Bronchial epithelial cell (primary cell): ENCODE measurements at regions not wholly inside any gene's neighbourhood (a gene's known extent, or its start where the extent isn't known, plus 50 kb on each side); places are given as distances from the start of the nearest gene placed in this dataset.

ENCODE experiments used
- DNase-seq: peaks from one replicate; pipeline ENCODE4 v3.0.0-alpha.2; 2010; ENCODE audit warnings: low read depth
- FAIRE-seq: peaks from 2 replicates; lab custom pipeline; 2011; peaks lifted over from hg19 to GRCh38; lab: Jason Lieb, UNC
- H3K27me3 ChIP-seq: 2 replicates; pipeline ENCODE4 v1.5.1; 2011; ENCODE audit warnings: low read length; ENCODE audit not compliant: control insufficient read depth, insufficient read depth
- H3K36me3 ChIP-seq: 2 replicates; pipeline ENCODE4 v1.5.1; 2011; ENCODE audit warnings: low read length; ENCODE audit not compliant: control insufficient read depth, insufficient read depth
- H3K4me3 ChIP-seq: 2 replicates; pipeline ENCODE4 v1.5.1; 2011; ENCODE audit warnings: mild to moderate bottlenecking, low read depth, low read length, control low read depth
- TF ChIP-seq, protein P1 (sequence below): IDR thresholded peaks from 2 replicates; pipeline ENCODE4 v1.5.1; 2011; ENCODE audit warnings: mild to moderate bottlenecking, moderate library complexity, low read length, control low read depth, inconsistent platforms; ENCODE audit not compliant: insufficient read depth, severe bottlenecking

GRCh38 chr11:29320196-29320595 is 696.6 kb downstream of the KCNA4 start:
- TF ChIP-seq, protein P1, sequence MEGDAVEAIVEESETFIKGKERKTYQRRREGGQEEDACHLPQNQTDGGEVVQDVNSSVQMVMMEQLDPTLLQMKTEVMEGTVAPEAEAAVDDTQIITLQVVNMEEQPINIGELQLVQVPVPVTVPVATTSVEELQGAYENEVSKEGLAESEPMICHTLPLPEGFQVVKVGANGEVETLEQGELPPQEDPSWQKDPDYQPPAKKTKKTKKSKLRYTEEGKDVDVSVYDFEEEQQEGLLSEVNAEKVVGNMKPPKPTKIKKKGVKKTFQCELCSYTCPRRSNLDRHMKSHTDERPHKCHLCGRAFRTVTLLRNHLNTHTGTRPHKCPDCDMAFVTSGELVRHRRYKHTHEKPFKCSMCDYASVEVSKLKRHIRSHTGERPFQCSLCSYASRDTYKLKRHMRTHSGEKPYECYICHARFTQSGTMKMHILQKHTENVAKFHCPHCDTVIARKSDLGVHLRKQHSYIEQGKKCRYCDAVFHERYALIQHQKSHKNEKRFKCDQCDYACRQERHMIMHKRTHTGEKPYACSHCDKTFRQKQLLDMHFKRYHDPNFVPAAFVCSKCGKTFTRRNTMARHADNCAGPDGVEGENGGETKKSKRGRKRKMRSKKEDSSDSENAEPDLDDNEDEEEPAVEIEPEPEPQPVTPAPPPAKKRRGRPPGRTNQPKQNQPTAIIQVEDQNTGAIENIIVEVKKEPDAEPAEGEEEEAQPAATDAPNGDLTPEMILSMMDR = no peak
- no peak for DNase-seq
- no peaks in the 10 kb centered on the region for H3K27me3 ChIP-seq

GRCh38 chr11:29319210-29319609 is 697.6 kb downstream of the KCNA4 start:
- H3K27me3 ChIP-seq = no peaks in the 10 kb centered on the region
- no peak overlapping the region for H3K4me3 ChIP-seq
- FAIRE-seq = no peak
- H3K36me3 ChIP-seq = no peaks in the 10 kb centered on the region
- TF ChIP-seq, protein P1 = no peak
- DNase-seq = no peak

More at GRCh38 chr11:29320196-29320595, 696.6 kb downstream of the KCNA4 start:
- no peaks in the 10 kb centered on the region for H3K36me3 ChIP-seq
- FAIRE-seq = no peak
- H3K4me3 ChIP-seq = no peak overlapping the region

DNA sequence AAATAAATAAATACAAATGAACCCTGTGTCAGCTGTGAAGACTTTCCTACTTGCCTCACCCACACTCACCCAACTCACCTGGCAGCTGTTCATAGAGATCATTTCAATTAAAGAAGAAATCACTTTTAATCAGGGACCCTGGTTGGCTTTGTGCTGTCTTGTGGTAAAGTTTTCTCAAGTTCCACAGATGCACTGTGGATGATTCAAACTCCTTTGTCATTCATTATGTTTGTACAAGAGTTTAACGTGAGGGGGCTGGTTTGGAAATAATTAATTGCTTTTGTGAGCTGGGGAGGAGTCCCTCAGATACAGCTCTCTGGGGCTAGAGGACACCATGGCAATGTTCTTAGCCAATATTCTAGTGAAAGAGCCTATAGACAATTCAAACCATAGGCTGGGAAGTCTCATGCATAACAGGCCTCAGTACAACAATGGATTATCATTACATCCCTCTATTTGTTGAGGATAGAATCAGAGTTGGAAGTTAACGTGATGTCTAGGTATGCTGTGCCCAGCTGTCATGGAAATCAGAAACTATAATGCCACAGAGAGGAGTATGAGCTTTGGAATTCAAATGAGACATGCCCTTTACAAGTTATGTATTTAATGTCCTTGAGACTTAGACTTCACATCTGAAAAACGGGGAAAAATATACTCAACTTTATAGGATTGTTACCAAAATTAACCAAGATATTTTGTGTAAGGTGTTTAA is 698.5 kb downstream of the KCNA4 start:
- FAIRE-seq (no peak), DNase-seq (peak; percentile 55)
- Histone ChIP-seq H3K4me3 (no peak overlapping the region), H3K27me3 (no peaks in the 10 kb centered on the region), H3K36me3 (no peaks in the 10 kb centered on the region)
- TF ChIP-seq, protein P1 = no peak

GRCh38 chr11:29317694-29318093 is 699.1 kb downstream of the KCNA4 start:
- H3K36me3 ChIP-seq = no peaks in the 10 kb centered on the region
- FAIRE-seq = no peak
- TF ChIP-seq, protein P1 = no peak
- H3K27me3 ChIP-seq = no peaks in the 10 kb centered on the region
- no peak overlapping the region for H3K4me3 ChIP-seq
- no peak for DNase-seq

- no peak for FAIRE-seq
Observed at GRCh38 chr11:29315275-29315674, 701.6 kb downstream of the KCNA4 start.

More at GRCh38 chr11:29315275-29315674, 701.6 kb downstream of the KCNA4 start:
- Histone ChIP-seq H3K4me3 (no peak overlapping the region), H3K36me3 (no peaks in the 10 kb centered on the region), H3K27me3 (no peaks in the 10 kb centered on the region)
- TF ChIP-seq, protein P1 = no peak
- DNase-seq = no peak
